Astrocyte (in vitro differentiated cells and primary cell): ENCODE measurements at regions not wholly inside any gene's neighbourhood (a gene's known extent, or its start where the extent isn't known, plus 50 kb on each side); places are given as distances from the start of the nearest gene placed in this dataset.
"Not testable (repeated sequence)": the region's sequence is repeated elsewhere in the genome, so short reads cannot be mapped to it uniquely, and the experiment has no call there.

Experiments used
- CTCF ChIP-seq: IDR thresholded peaks from 2 replicates; pipeline ENCODE4 v1.5.1; 2011; ENCODE audit warnings: low read depth, mild to moderate bottlenecking, inconsistent platforms, low read length, moderate library complexity; ENCODE audit not compliant: insufficient read depth
- EZH2 ChIP-seq: IDR thresholded peaks from 2 replicates; pipeline ENCODE4 v1.6.1; 2012; ENCODE audit warnings: mild to moderate bottlenecking, low read length, inconsistent platforms; ENCODE audit not compliant: insufficient read depth

GRCh38 chr2:95660766-95661562 lies 69.2 kb downstream of the TRIM43 start:
- TF ChIP-seq CTCF, EZH2: not testable (repeated sequence)
